ENCODE measurements at regions not wholly inside any gene's neighbourhood (a gene's known extent, or its start where the extent isn't known, plus 50 kb on each side); places are given as distances from the start of the nearest gene placed in this dataset.

GRCh38 chr4:159652871-159653270 lies 550.0 kb downstream of the RAPGEF2 start:
- no peak overlapping the region for H3K4me3 ChIP-seq (ENCODE audit: low read depth, low read length)
- DNase-seq (ENCODE audit: low read depth), result no peak
- TF ChIP-seq, protein P1, sequence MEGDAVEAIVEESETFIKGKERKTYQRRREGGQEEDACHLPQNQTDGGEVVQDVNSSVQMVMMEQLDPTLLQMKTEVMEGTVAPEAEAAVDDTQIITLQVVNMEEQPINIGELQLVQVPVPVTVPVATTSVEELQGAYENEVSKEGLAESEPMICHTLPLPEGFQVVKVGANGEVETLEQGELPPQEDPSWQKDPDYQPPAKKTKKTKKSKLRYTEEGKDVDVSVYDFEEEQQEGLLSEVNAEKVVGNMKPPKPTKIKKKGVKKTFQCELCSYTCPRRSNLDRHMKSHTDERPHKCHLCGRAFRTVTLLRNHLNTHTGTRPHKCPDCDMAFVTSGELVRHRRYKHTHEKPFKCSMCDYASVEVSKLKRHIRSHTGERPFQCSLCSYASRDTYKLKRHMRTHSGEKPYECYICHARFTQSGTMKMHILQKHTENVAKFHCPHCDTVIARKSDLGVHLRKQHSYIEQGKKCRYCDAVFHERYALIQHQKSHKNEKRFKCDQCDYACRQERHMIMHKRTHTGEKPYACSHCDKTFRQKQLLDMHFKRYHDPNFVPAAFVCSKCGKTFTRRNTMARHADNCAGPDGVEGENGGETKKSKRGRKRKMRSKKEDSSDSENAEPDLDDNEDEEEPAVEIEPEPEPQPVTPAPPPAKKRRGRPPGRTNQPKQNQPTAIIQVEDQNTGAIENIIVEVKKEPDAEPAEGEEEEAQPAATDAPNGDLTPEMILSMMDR (IDR thresholded peaks at IDR 0.05; ENCODE audit: insufficient read depth, low read length), result no peak

GRCh38 chr4:159655547-159655946 lies 552.7 kb downstream of the RAPGEF2 start:
- H3K4me3 ChIP-seq (ENCODE audit: low read depth, low read length), result no peak overlapping the region
- DNase-seq (ENCODE audit: low read depth), result peak; percentile 4
- TF ChIP-seq, protein P1 (IDR thresholded peaks at IDR 0.05; ENCODE audit: insufficient read depth, low read length), result no peak

GRCh38 chr4:159669094-159669493 lies 566.2 kb downstream of the RAPGEF2 start:
- TF ChIP-seq, protein P1 (IDR thresholded peaks at IDR 0.05; ENCODE audit: insufficient read depth, low read length), result no peak
- H3K4me3 ChIP-seq (ENCODE audit: low read depth, low read length), result no peak overlapping the region
- DNase-seq (ENCODE audit: low read depth), result no peak

DNA sequence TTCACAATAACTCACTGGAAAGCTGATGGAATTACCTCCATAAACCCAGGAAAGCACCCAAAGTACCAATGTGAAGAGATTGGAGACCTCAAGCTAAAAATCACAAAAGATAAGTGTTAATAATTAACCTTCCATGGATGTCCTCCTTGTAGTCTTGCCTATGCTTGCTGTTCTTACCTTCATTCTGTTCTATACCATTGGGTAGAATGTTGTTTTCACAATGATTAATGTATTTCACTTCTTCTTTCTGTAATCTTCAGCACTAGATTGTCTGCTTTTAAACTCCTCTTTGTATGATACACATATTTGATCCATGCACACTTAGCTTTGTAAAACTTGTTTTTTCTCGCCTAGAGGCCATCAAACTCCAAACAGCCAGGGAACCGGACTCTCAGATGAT lies 570.3 kb downstream of the RAPGEF2 start:
- TF ChIP-seq, protein P1 (IDR thresholded peaks at IDR 0.05; ENCODE audit: insufficient read depth, low read length), result no peak
- no peak overlapping the region for H3K4me3 ChIP-seq (ENCODE audit: low read depth, low read length)
- DNase-seq (ENCODE audit: low read depth), result no peak

- H3K4me3 ChIP-seq (ENCODE audit: low read depth, low read length), result no peak overlapping the region
- TF ChIP-seq, protein P1 (IDR thresholded peaks at IDR 0.05; ENCODE audit: insufficient read depth, low read length), result no peak
- no peak for DNase-seq (ENCODE audit: low read depth)
These were observed 571.4 kb downstream of the RAPGEF2 start for GRCh38 chr4:159674241-159674640.

- TF ChIP-seq, protein P1 (IDR thresholded peaks at IDR 0.05; ENCODE audit: insufficient read depth, low read length), result no peak
- H3K4me3 ChIP-seq (ENCODE audit: low read depth, low read length), result no peak overlapping the region
- DNase-seq (ENCODE audit: low read depth), result no peak
These were observed 574.6 kb downstream of the RAPGEF2 start for GRCh38 chr4:159677521-159677920.

DNA sequence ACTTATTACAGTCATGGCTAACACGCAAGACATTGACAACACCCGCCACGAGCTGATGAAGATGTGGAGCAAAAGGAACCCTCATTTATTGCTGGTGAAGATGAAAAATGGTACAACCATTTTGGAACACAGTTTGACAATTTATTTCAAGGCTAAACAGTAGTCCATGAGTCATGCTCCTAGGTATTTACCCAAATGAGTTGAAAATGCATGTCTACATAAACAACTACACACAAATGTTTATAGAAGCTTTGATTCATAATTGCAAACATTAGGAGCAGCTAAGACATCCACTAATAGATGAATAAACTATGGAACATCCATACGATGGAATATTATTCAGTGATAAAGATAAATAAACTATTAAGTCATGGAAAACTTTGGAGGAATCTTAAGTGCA lies 580.1 kb downstream of the RAPGEF2 start:
- H3K4me3 ChIP-seq (ENCODE audit: low read depth, low read length), result no peak overlapping the region
- DNase-seq (ENCODE audit: low read depth), result no peak
- TF ChIP-seq, protein P1 (IDR thresholded peaks at IDR 0.05; ENCODE audit: insufficient read depth, low read length), result no peak

All from fibroblast of the aortic adventitia (primary cell).